ENCODE measurements at regions not wholly inside any gene's neighbourhood (a gene's known extent, or its start where the extent isn't known, plus 50 kb on each side); places are given as distances from the start of the nearest gene placed in this dataset.

DNA sequence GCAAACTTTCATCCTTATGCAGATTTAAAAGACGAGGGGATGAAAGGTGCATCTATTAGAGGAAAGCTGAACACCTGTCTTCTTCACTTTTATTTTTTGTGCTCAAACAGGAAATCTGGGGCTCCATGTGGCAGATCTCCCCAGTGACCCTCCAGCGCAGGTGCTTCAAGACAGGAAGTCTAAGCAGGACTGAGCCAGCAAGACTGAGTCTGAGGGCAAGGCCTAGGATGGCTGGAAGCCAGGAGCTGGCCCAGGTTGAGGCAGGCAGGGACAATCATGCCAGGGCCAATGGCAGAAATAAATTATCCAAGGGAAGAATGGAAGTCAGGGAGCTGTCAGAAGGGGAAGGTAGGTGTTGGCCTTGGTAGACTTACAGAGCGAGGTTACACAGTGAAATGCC is 101.1 kb upstream of the SPON1 start (continued):
- TF ChIP-seq, protein P1, sequence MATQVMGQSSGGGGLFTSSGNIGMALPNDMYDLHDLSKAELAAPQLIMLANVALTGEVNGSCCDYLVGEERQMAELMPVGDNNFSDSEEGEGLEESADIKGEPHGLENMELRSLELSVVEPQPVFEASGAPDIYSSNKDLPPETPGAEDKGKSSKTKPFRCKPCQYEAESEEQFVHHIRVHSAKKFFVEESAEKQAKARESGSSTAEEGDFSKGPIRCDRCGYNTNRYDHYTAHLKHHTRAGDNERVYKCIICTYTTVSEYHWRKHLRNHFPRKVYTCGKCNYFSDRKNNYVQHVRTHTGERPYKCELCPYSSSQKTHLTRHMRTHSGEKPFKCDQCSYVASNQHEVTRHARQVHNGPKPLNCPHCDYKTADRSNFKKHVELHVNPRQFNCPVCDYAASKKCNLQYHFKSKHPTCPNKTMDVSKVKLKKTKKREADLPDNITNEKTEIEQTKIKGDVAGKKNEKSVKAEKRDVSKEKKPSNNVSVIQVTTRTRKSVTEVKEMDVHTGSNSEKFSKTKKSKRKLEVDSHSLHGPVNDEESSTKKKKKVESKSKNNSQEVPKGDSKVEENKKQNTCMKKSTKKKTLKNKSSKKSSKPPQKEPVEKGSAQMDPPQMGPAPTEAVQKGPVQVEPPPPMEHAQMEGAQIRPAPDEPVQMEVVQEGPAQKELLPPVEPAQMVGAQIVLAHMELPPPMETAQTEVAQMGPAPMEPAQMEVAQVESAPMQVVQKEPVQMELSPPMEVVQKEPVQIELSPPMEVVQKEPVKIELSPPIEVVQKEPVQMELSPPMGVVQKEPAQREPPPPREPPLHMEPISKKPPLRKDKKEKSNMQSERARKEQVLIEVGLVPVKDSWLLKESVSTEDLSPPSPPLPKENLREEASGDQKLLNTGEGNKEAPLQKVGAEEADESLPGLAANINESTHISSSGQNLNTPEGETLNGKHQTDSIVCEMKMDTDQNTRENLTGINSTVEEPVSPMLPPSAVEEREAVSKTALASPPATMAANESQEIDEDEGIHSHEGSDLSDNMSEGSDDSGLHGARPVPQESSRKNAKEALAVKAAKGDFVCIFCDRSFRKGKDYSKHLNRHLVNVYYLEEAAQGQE (IDR thresholded peaks at IDR 0.05; ENCODE audit: borderline replicate concordance in 1 of 2, low read depth in 1 of 2, low read length in 2 of 2), result no peak
- TF ChIP-seq NR3C1 (CRISPR knock-in tag; IDR thresholded peaks at IDR 0.05), result no peak
- no peak for TF ChIP-seq MBD4 (IDR thresholded peaks at IDR 0.05; ENCODE audit: borderline replicate concordance, low read length)
- TF ChIP-seq ZNF776 (CRISPR knock-in tag; IDR thresholded peaks at IDR 0.05), result no peak

DNA sequence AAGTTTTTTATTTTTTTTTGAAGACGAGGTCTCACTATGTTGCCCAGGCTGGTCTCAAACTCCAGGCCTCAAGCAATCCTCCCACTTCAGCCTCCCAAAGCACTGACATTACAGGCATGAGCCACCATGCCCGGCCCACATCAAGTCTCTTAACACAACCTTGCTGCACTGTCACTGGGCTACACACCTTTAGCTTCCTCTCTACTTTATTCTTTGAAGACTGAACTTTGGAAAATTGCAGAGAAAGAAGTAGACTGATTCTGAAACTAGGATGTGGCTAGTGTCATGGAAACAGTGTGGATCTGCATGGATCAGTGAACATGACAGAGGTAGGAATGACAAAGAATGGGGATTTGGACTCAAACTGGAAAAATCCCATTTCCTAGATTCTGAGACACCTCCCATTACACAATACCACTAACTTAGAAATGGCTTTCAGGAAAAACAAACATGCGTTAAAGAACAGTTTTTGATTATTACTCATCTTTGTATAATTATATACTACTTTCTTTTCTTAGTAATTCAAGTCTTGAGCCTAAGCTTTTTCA is 99.6 kb upstream of the SPON1 start:
- Histone ChIP-seq H3K4me3 (replicated peaks in 1 of 3; ENCODE audit: insufficient read depth in 1 of 3, low read depth in 2 of 3, low read length in 3 of 3) (no peak overlapping the region), H3K27me3 (ENCODE audit: control insufficient read depth in 1 of 2, insufficient read depth in 2 of 2, low read length in 2 of 2) (no peaks in the 10 kb centered on the region; a peak in 1 of 5 replicates), H3K9me3 (ENCODE audit: low read length) (no peaks in the 10 kb centered on the region), H4K20me1 (ENCODE audit: insufficient read depth, low read length) (no peaks in the 10 kb centered on the region), H2AFZ (ENCODE audit: low read length) (no peak overlapping the region), H3K36me3 (replicated peaks in 1 of 2; ENCODE audit: control insufficient read depth in 1 of 2, insufficient read depth in 2 of 2, low read length in 2 of 2) (no peaks in the 10 kb centered on the region), H3K79me2 (ENCODE audit: insufficient read depth, low read length) (no peaks in the 10 kb centered on the region), H3K9ac (ENCODE audit: insufficient read depth, low read depth, low read length) (no peak overlapping the region), H3K4me1 (ENCODE audit: insufficient read depth, low read length) (no peaks in the 10 kb centered on the region), H3K27ac (ENCODE audit: extremely low read length, insufficient read depth, low read length) (no peak overlapping the region), H3K4me2 (ENCODE audit: low read depth, low read length) (no peak overlapping the region)
- CTCF ChIA-PET (ENCODE audit: low intra/inter-chr PET ratio, low total read pairs), result no interaction called here
- POLR2A ChIA-PET, result no interaction called here
- BruUV-seq (replicated peaks), result no TSS peak
- WGBS (ENCODE audit: low lambda C conversion rate), result 0% methylated on average over 3 of the region's 3 CpGs
- TF ChIP-seq ZSCAN29 (CRISPR knock-in tag; conservative IDR thresholded peaks at IDR 0.05) (no peak), HMG20B (CRISPR knock-in tag; conservative IDR thresholded peaks at IDR 0.05) (no peak), RXRA (CRISPR knock-in tag; IDR thresholded peaks at IDR 0.05) (no peak), ZBTB38 (CRISPR knock-in tag; IDR thresholded peaks at IDR 0.05) (no peak), ZSCAN31 (CRISPR knock-in tag; IDR thresholded peaks at IDR 0.05; ENCODE audit: low read depth) (no peak), FLYWCH1 (CRISPR knock-in tag; IDR thresholded peaks at IDR 0.05) (no peak), CENPT (CRISPR knock-in tag; IDR thresholded peaks at IDR 0.05; ENCODE audit: low read depth) (no peak), NAIF1 (CRISPR knock-in tag; IDR thresholded peaks at IDR 0.05; ENCODE audit: borderline replicate concordance) (no peak), ZNF782 (CRISPR knock-in tag; IDR thresholded peaks at IDR 0.05; ENCODE audit: borderline replicate concordance) (no peak)
- TF ChIP-seq, protein P2, sequence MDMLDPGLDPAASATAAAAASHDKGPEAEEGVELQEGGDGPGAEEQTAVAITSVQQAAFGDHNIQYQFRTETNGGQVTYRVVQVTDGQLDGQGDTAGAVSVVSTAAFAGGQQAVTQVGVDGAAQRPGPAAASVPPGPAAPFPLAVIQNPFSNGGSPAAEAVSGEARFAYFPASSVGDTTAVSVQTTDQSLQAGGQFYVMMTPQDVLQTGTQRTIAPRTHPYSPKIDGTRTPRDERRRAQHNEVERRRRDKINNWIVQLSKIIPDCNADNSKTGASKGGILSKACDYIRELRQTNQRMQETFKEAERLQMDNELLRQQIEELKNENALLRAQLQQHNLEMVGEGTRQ (IDR thresholded peaks at IDR 0.05; ENCODE audit: low read depth, low read length), result no peak
- TF ChIP-seq, protein P2 (CRISPR knock-in tag; IDR thresholded peaks at IDR 0.05; ENCODE audit: borderline replicate concordance), result no peak
- TF ChIP-seq, protein P3, sequence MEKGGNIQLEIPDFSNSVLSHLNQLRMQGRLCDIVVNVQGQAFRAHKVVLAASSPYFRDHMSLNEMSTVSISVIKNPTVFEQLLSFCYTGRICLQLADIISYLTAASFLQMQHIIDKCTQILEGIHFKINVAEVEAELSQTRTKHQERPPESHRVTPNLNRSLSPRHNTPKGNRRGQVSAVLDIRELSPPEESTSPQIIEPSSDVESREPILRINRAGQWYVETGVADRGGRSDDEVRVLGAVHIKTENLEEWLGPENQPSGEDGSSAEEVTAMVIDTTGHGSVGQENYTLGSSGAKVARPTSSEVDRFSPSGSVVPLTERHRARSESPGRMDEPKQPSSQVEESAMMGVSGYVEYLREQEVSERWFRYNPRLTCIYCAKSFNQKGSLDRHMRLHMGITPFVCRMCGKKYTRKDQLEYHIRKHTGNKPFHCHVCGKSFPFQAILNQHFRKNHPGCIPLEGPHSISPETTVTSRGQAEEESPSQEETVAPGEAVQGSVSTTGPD (CRISPR knock-in tag; IDR thresholded peaks at IDR 0.05), result no peak
- DNase-seq (ENCODE audit: low spot score), result no peak
- in situ Hi-C loops (cut with HindIII; ENCODE audit: extremely low pct_ligation_motif_present, low pct_unique_long_range_greater_than_20kb) (no loop called here), intact Hi-C loops (cut with micrococcal nuclease; ENCODE audit: unreplicated experiment) (no loop called here)
- FAIRE-seq, result no peak
- no peak for ATAC-seq
